OCI-LY1 (cell line): ENCODE measurements at regions not wholly inside any gene's neighbourhood (a gene's known extent, or its start where the extent isn't known, plus 50 kb on each side); places are given as distances from the start of the nearest gene placed in this dataset.

Source experiments
- H2AFZ ChIP-seq: fragments of 200-600 bp; sonication (generic), shearing (Covaris generic); 2 replicates; pipeline ENCODE4 v1.6.0; 2014; ENCODE audit warnings: antibody characterized with exemption, mild to moderate bottlenecking, low read length
- H3F3A ChIP-seq: fragments of 200-600 bp; sonication (generic), shearing (Covaris generic); 2 replicates; pipeline ENCODE4 v1.6.0; 2014; ENCODE audit warnings: mild to moderate bottlenecking, antibody characterized with exemption, low read length, moderate library complexity; ENCODE audit not compliant: insufficient read depth
- H3K27ac ChIP-seq: fragments of 200-600 bp; sonication (generic); 2 replicates; pipeline ENCODE4 v1.5.1; 2014; ENCODE audit warnings: low read length, mixed run types, mild to moderate bottlenecking, low read depth; ENCODE audit not compliant: poor library complexity, severe bottlenecking
- H3K27me3 ChIP-seq: fragments of 200-600 bp; sonication (generic); 2 replicates; pipeline ENCODE4 v1.6.0; 2014; ENCODE audit warnings: antibody characterized with exemption, mild to moderate bottlenecking, low read length, moderate library complexity; ENCODE audit not compliant: insufficient read depth
- H3K36me3 ChIP-seq: fragments of 200-600 bp; sonication (generic); 2 replicates; pipeline ENCODE4 v1.6.1; 2014; ENCODE audit warnings: mild to moderate bottlenecking, antibody characterized with exemption, low read length, moderate library complexity, mixed read lengths; ENCODE audit not compliant: insufficient read depth
- H3K4me1 ChIP-seq: fragments of 200-600 bp; sonication (generic); 2 replicates; pipeline ENCODE4 v1.5.1; 2014; ENCODE audit warnings: mild to moderate bottlenecking, low read length, moderate library complexity; ENCODE audit not compliant: insufficient read depth, severe bottlenecking
- H3K4me2 ChIP-seq: fragments of 200-600 bp; sonication (generic), shearing (Covaris generic); 2 replicates; pipeline ENCODE4 v1.6.1; 2014; ENCODE audit warnings: low read length
- H3K4me3 ChIP-seq: fragments of 200-600 bp; sonication (generic); 2 replicates; pipeline ENCODE4 v1.5.1; 2014; ENCODE audit warnings: low read length, low read depth, mild to moderate bottlenecking, mixed read lengths; ENCODE audit not compliant: poor library complexity, severe bottlenecking
- H3K79me2 ChIP-seq: fragments of 200-600 bp; shearing (Covaris generic); 2 replicates; pipeline ENCODE4 v1.6.1; 2016; ENCODE audit warnings: mixed run types, low read length, mixed read lengths; ENCODE audit not compliant: insufficient read depth
- H3K9ac ChIP-seq: fragments of 200-600 bp; sonication (generic), shearing (Covaris generic); 2 replicates; pipeline ENCODE4 v1.6.1; 2014; ENCODE audit warnings: mild to moderate bottlenecking, low read length, mixed read lengths
- H3K9me2 ChIP-seq: fragments of 200-600 bp; sonication (generic), shearing (Covaris generic); 2 replicates; pipeline ENCODE4 v1.6.1; 2014; ENCODE audit warnings: low read depth, mild to moderate bottlenecking, low read length, mixed read lengths
- H3K9me3 ChIP-seq: fragments of 200-600 bp; shearing (Covaris generic); 2 replicates; pipeline ENCODE4 v1.6.1; 2014; ENCODE audit warnings: low read length, mixed read lengths
- H4K20me1 ChIP-seq: fragments of 200-600 bp; sonication (generic), shearing (Covaris generic); 2 replicates; pipeline ENCODE4 v1.6.0; 2016; ENCODE audit warnings: mild to moderate bottlenecking, low read length; ENCODE audit not compliant: insufficient read depth
- CTCF ChIP-seq: fragments of 200-600 bp; sonication (generic), shearing (Covaris generic); IDR thresholded peaks from 2 replicates; pipeline ENCODE4 v1.5.1; 2017; ENCODE audit warnings: mild to moderate bottlenecking, antibody characterized with exemption, low read length, moderate library complexity, mixed read lengths
- EZH2 ChIP-seq: fragments of 200-600 bp; sonication (generic), shearing (Covaris generic); IDR thresholded peaks from 2 replicates; pipeline ENCODE4 v1.8.0; 2017; ENCODE audit warnings: borderline replicate concordance, mixed run types, mild to moderate bottlenecking, antibody characterized with exemption, low read length, moderate library complexity, mixed read lengths

- H3K9me3 ChIP-seq: no peaks in the 10 kb centered on the region
- H3K27ac ChIP-seq: no peak overlapping the region
- H3K79me2 ChIP-seq: no peaks in the 10 kb centered on the region
- TF ChIP-seq EZH2 (no peak), CTCF (no peak)
- H3K27me3 ChIP-seq: no peaks in the 10 kb centered on the region; the same call in 1 of the 2 replicates
- no peaks in the 10 kb centered on the region for H3K4me1 ChIP-seq
- no peaks in the 10 kb centered on the region for H3K9me2 ChIP-seq
- no peak overlapping the region for H3K9ac ChIP-seq
- no peak overlapping the region for H2AFZ ChIP-seq
- no peaks in the 10 kb centered on the region for H3F3A ChIP-seq
- no peak overlapping the region for H3K4me2 ChIP-seq
- no peak overlapping the region for H3K4me3 ChIP-seq
- no peaks in the 10 kb centered on the region for H3K36me3 ChIP-seq
- H4K20me1 ChIP-seq: no peaks in the 10 kb centered on the region
Measured at GRCh38 chr22:48376936-48377712, 1450.5 kb downstream of the BRD1 start.

DNA sequence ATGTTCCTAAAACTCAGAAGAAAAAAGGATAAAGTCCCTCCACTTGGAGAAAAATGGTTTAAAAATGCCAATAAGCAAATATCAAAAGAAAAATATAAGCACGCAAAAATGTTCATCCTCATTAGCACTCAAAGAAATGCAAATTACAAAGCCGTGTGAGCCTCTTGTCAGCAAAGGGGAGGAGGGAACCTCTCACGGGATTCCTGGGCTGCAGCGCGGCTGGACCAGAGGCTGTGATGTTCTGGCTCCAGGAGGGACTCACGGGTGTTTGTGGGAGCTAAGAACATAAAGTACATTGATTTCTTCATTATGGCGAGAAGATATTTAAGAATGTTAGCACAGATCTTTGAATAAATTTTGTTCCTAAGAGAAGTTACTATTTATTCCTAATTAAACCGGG lies 1451.2 kb downstream of the BRD1 start:
- Histone ChIP-seq H3K4me1 (no peaks in the 10 kb centered on the region), H3K4me3 (no peak overlapping the region), H3K79me2 (no peaks in the 10 kb centered on the region), H3K27ac (no peak overlapping the region), H3K9ac (no peak overlapping the region), H3F3A (no peaks in the 10 kb centered on the region), H3K4me2 (no peak overlapping the region), H2AFZ (no peak overlapping the region), H4K20me1 (no peaks in the 10 kb centered on the region), H3K9me2 (no peaks in the 10 kb centered on the region), H3K36me3 (no peaks in the 10 kb centered on the region), H3K27me3 (no peaks in the 10 kb centered on the region; the same call in 1 of the 2 replicates), H3K9me3 (no peaks in the 10 kb centered on the region)
- TF ChIP-seq EZH2 (no peak), CTCF (no peak)

DNA sequence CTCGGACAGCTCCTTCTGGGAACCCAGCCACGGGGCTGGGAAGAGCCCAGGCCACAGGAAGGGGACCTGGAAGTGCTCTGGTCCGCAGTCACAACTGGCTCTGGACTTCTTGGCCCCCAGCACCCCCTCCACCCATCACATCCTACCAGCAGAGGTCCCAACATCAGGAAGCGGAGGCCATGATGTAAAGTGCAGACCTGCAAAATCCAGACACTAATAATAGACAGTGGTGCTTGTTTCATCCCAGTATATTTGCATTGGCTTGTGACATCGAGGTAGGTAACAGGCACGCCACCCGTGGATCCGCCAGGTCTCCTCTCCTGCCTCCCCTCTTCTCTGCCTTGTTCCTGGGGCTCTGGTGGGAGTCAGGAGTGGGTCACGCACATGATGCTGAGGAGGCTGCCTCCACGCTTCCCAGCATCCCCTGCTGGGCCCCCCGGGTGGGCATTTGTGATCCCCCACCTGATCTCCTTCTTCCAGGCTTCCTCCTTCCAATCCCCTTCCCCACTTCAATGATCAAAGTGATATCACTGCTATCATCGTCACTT lies 1454.0 kb downstream of the BRD1 start:
- no peak overlapping the region for H3K4me3 ChIP-seq
- no peaks in the 10 kb centered on the region for H3K4me1 ChIP-seq
- H4K20me1 ChIP-seq: no peaks in the 10 kb centered on the region
- no peak overlapping the region for H3K9ac ChIP-seq
- H3K79me2 ChIP-seq: no peaks in the 10 kb centered on the region
- no peaks in the 10 kb centered on the region for H3K9me2 ChIP-seq
- H3K27me3 ChIP-seq: peaks cover 4% of the 10 kb centered on the region
- H3K27ac ChIP-seq: no peak overlapping the region
- H3F3A ChIP-seq: no peaks in the 10 kb centered on the region
- H3K9me3 ChIP-seq: no peaks in the 10 kb centered on the region
- no peak overlapping the region for H2AFZ ChIP-seq
- no peak overlapping the region for H3K4me2 ChIP-seq
- TF ChIP-seq EZH2 (no peak), CTCF (no peak)
- H3K36me3 ChIP-seq: no peaks in the 10 kb centered on the region
